ENCODE measurements at regions not wholly inside any gene's neighbourhood (a gene's known extent, or its start where the extent isn't known, plus 50 kb on each side); places are given as distances from the start of the nearest gene placed in this dataset.

GRCh38 chr3:86731501-86731901 is 259.4 kb downstream of the VGLL3 start:
- no peak for TF ChIP-seq CTCF (conservative IDR thresholded peaks at IDR 0.05)
- no peak for TF ChIP-seq EZH2 (IDR thresholded peaks at IDR 0.05; ENCODE audit: low read depth)
